ENCODE measurements at regions not wholly inside any gene's neighbourhood (a gene's known extent, or its start where the extent isn't known, plus 50 kb on each side); places are given as distances from the start of the nearest gene placed in this dataset.
A peak's percentile ranks its signal among the peaks of the same experiment; 100 is the strongest.

DNA sequence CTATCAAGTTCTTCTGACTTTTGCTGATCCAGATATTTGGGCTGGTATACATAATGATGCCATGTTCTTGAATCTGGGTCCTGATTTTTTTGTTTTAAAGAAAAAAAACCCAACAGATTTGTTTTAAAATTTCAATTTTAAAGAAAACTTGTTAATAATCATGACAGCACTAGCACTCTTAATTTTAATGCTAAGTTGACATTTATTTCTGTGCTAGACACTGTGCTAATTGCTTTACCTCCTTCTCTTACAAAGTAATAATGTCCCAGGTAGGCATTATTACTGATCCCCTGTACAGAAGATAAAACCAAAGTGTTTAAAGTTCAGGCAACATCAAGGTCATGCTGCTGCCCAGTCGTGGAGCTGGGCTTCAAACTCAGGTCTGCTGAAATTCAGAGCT lies 101.9 kb downstream of the ZNF608 start:
- DNase-seq, result no peak

DNA sequence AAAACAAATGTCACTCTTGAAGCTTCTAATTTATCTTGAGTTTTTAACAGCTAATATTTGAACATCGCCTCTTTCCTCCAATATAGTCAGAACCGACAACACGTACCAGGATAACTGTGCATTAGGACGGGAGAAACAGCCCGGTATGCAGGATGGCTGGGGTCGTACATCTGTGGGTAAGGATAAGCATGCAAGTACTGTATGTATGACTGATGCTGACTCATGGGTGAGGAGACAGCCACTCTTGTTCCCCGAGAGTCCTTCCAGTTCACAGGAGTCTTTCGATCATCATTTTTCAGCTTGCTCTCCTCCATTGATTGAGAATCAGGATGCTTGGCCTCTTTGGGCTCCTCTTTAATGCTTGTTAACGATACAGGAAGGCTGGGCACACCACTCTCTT lies 102.3 kb downstream of the ZNF608 start:
- peak; percentile 68 for DNase-seq

DNA sequence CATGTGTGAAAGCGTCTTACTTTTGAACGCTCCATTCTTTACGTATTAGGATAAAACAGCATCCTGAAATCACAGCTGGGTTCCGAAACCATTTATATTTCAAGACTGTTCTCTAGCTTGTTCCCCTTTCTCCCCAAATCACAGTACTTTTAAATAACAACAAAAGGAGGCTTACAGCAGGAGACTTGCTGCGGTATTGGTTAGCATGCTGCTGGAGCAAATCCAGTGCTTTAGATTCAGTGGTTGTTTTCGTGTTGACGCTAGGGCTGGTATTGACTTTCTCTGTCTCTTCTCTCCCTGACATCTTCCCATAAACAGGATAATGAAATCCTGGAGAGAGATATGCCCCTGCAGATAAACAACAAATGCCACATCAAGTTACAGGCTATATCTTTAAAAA lies 103.1 kb downstream of the ZNF608 start:
- DNase-seq, result no peak

- DNase-seq, result no peak
Observed at GRCh38 chr5:124642151-124642550, 104.3 kb downstream of the ZNF608 start.

GRCh38 chr5:124641154-124641792 lies 105.2 kb downstream of the ZNF608 start:
- DNase-seq, result no peak

GRCh38 chr5:124639095-124639665 lies 107.3 kb downstream of the ZNF608 start:
- no peak for DNase-seq

- no peak for DNase-seq
Observed at GRCh38 chr5:124637011-124637410, 109.4 kb downstream of the ZNF608 start.

DNA sequence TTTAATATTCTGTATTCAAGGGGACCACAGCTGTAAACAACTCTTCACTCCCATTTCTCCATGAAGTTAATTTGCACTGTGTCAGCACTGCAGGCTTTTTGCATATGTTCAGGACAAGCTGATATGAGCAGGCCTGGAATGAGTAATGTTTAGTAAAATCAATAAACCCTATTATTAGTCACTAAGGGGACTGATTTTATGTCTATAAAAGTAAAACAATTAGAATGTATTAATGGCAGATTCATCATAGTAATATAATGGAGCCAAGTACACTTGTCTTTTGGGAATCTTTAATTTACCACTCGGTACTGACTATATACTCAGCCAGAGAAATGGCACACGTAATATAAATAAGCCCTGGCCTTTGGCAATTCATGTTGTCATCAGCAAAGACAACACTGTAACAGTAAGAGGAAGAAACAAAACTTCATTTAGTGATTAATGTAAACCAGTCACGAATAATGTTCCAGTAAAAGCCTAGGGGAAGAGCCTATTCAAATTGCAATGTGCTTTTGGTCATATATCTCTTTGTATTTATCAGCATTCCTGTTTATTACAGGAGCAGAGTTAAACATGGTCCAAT lies 111.6 kb downstream of the ZNF608 start:
- DNase-seq, result peak; percentile 51

GRCh38 chr5:124634228-124634739 lies 112.2 kb downstream of the ZNF608 start:
- peak; percentile 16 for DNase-seq

- no peak for DNase-seq
Observed at GRCh38 chr5:124633209-124633608, 113.2 kb downstream of the ZNF608 start.

- peak; percentile 19 for DNase-seq
Observed at GRCh38 chr5:124631874-124632550, 114.4 kb downstream of the ZNF608 start.

- peak; percentile 63 for DNase-seq
Observed at GRCh38 chr5:124630767-124631704, 115.4 kb downstream of the ZNF608 start.

GRCh38 chr5:124628721-124629596 lies 117.5 kb downstream of the ZNF608 start:
- DNase-seq, result peak; percentile 96

GRCh38 chr5:124627815-124628595 lies 118.4 kb downstream of the ZNF608 start:
- DNase-seq, result peak; percentile 16

DNA sequence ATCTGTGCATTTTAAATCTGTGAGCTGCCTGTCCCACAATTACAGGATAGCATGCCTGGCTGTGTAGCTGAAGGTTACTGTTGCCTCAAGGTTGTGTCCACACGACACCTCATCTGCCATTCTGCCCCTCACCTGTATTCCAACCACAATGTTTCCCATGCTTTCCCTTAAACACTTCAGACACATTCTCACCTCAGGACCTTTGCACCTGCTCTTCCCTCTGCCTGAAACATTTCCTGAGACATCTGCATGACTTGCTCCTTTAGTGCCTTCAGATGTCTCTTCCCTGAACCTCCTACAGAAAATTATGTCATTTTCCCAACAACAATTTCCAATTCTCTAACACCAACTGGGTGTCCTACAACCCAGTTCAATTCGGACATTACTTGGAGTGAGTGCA lies 120.4 kb downstream of the ZNF608 start:
- DNase-seq, result no peak

GRCh38 chr5:124623265-124623664 lies 123.2 kb downstream of the ZNF608 start:
- no peak for DNase-seq

- DNase-seq, result no peak
Observed at GRCh38 chr5:124622851-124623250, 123.6 kb downstream of the ZNF608 start.

DNA sequence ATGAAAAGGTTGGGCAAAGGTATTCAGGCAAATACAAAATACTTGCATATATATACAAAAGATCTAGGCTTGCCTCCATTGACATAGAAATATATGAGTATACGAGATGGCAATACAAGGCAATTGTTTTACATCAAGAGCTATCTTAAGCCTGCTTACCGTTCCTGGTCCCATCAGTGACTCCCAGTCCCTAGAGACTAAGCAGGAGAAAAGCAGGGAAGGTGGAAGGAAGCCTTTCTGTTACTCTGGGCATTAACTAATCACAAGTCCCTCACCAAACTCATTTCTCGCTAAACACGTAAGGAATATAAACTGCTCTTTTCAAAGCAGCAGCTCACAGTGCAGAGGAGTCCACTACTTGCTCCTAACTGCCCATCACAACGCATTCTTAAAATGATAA lies 125.2 kb downstream of the ZNF608 start:
- DNase-seq, result no peak

- DNase-seq, result no peak
Observed at GRCh38 chr5:124620743-124621142, 125.7 kb downstream of the ZNF608 start.

DNA sequence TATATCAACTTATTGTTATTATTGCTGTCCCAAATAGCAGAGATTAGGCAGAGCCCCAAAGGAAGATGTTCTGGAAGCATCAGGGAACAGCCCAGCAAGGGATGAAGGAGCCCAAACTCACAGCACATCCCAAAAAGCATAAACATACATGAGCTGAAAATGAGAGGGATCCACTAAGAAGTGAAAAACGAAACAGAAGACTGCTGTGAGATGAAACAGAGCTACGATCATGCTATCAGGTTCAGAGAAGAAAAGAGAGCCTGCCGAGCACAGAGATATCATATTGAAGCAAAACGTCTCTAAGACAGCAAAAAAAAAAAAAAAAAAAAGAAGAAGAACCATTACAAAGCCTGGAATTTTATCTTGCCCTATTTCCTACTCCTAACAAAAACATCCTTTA lies 127.3 kb downstream of the ZNF608 start:
- DNase-seq, result no peak

- DNase-seq, result no peak
Observed at GRCh38 chr5:124617787-124618186, 128.7 kb downstream of the ZNF608 start.

Data from fibroblast of upper back skin (primary cell).